Colon (tissue), 2 donors: ENCODE measurements at regions not wholly inside any gene's neighbourhood (a gene's known extent, or its start where the extent isn't known, plus 50 kb on each side); places are given as distances from the start of the nearest gene placed in this dataset.
A peak's percentile ranks its signal among the peaks of the same experiment; 100 is the strongest.
"Not testable (repeated sequence)": the region's sequence is repeated elsewhere in the genome, so short reads cannot be mapped to it uniquely, and the experiment has no call there.

Source experiments
- FAIRE-seq: peaks from 2 replicates; lab custom pipeline; 2012; peaks lifted over from hg19 to GRCh38; lab: Jason Lieb, UNC
- donor health status: control.
- donor health status: control.

- not testable (repeated sequence) for FAIRE-seq
Observed at GRCh38 chr19:23533441-23533840, 138.2 kb upstream of the ZNF91 start.

DNA sequence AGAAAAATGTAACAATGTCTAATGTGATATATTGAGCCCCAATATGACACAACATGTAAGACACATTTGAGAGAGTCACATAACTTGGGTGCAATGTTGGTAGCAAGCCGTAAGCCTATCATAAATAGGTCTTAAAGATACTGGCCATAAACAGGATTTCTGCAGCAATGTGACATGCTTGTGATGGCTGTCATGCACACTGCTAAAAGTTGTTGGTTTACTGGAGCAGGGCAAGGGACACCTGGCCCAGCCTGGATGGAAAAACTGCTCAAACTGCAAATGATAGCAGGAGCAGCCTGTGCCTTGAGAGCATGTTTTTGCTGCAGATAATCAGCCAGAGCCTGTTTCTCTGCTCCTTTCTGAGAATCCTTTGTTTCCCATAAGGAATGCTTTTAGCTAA, 136.7 kb upstream of the ZNF91 start:
- FAIRE-seq: no peak

- no peak for FAIRE-seq
Observed at GRCh38 chr19:23531231-23531790, 136.0 kb upstream of the ZNF91 start.

DNA sequence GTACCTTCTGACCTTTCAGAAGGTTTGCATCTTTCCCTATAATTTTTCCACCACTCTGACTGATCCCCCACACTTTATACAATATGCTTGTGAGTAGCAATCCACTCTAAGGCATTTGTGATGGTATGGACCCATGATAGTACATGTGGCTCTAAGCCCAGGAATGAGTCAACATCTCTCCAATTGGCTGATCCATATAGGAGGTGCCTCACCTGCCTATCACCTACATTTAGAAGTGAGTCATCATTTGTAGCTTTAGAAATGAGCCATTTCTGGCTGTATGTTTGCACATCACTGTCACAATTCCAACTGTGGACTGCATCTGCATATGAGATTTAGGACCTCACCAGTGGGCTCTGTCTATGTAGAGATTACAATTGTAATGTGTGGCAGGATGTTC, 133.1 kb upstream of the ZNF91 start:
- no peak for FAIRE-seq

DNA sequence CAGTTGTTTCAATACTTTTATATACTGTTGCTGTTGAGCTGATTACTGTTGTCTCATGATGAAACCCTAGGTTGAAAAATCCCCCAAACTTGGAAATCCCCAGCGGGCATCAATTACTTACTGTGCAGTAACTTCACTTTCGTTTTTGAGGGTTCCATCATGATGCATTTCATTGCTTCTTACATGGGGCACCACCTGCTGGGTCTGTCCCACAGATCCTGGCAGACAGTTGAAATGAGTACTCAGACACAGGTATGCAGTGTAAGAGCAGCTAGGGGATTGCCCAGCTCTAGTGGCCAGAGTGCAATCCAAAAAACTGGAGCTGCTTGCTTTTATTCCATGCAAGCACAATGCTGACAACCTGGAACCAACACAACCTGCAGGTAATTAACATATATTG, 132.5 kb upstream of the ZNF91 start:
- FAIRE-seq: no peak

DNA sequence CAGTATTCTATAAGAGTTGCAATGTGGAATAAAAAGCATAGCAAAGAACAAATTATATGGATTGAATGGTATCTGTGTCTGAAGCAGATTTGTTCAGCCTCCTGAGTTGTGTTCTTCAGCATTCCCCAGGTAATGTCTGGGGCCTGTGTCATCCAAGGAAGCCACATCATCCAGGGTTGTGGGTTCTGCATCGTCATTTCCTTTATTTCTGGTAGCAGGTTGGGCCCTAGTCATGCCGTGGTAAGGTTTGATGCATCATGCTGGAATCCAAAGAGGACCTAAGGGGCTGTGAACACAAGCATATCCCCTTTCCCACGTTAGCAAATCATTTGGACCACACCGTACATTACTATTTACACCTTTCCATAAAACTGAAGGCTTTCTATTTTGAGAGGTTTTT, 131.0 kb upstream of the ZNF91 start:
- no peak for FAIRE-seq

DNA sequence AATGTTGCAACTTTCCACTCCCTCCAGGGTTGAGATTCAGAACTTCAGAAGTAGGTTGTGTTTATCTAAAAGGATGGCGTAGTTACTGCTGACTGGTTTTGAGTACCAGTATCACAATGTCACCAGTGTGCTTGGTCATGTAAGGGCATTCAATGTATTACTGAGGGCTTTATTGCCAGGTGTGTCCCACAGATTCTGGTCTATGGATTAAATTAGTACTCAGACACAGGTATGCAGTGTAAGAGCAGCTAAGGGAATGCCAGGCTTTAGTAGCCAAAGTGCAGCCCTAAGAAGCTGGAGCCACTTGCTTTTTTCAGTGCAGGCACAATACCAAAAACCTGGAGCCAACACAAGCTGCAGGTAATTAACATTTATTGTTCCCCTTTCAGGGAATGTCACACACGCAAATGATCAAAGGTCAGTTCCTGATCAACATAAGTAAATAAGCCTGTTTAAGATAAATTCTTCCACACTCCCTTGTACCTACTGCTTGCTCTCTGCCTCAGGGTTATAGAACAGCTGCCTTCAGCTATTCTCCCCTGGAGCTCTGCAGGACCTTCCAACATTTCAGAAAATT, 130.1 kb upstream of the ZNF91 start:
- no peak for FAIRE-seq

- FAIRE-seq: no peak
Observed at GRCh38 chr19:23523863-23524262, 128.6 kb upstream of the ZNF91 start.

GRCh38 chr19:23522431-23522830, 127.2 kb upstream of the ZNF91 start:
- no peak for FAIRE-seq

- no peak for FAIRE-seq
Observed at GRCh38 chr19:23521471-23521870, 126.2 kb upstream of the ZNF91 start.

DNA sequence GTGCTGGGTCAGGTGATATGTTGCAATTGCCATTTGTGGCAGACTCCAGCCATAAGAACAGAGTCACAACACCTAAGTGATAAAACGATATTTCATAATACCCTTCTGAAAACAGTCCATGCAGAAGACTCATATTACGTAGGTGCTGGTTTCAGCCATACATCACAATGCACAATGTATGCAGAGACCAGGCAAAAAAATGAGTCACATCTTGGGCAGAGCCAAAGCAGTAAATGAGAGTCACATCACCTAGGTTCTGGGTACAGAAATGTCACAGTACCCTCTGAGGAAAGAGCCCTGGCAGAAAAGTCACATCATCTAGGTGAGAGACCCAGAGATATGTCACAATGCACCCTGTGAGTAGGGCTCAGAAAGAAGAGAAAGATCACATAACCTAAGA, 125.2 kb upstream of the ZNF91 start:
- no peak for FAIRE-seq

GRCh38 chr19:23519031-23519430, 123.8 kb upstream of the ZNF91 start:
- FAIRE-seq: no peak

DNA sequence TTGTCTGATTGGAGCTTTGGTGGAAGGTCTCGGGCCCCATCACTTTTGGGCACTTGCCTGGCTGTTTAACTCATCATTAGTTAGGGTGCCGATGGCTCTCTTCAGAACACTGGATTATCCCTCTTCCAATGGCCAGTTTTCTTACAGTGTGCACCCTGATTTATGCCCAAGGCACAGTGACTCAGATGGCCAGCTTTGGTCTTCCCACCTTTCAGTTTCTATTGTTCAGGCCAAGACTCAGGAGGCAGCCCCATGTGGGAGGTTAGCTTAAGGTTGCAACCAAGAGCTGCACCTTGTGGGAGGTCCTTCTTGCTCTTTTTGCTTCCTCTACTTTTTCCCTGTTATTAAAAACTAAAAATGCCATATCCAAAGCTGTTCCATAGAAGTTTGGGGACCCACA, 121.0 kb upstream of the ZNF91 start:
- FAIRE-seq: no peak

DNA sequence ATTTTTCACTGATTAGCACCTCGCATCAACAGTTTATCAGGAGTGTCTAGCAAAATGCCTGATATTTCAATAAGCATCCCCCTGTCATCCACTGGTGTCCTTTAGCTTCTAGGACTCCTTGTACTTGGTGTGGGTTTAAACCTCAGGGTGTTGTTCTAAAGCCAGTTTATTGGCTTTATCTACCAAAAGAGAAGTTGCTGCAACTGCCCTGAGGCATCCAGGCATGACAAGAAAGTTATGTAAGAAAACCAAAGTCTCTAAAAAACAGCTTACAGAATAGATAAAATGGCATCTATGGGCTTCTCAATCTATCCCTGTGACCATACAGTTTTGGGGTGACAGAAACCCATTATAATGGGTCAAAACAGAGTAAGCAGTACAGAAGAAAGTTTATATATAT, 120.3 kb upstream of the ZNF91 start:
- FAIRE-seq: no peak

DNA sequence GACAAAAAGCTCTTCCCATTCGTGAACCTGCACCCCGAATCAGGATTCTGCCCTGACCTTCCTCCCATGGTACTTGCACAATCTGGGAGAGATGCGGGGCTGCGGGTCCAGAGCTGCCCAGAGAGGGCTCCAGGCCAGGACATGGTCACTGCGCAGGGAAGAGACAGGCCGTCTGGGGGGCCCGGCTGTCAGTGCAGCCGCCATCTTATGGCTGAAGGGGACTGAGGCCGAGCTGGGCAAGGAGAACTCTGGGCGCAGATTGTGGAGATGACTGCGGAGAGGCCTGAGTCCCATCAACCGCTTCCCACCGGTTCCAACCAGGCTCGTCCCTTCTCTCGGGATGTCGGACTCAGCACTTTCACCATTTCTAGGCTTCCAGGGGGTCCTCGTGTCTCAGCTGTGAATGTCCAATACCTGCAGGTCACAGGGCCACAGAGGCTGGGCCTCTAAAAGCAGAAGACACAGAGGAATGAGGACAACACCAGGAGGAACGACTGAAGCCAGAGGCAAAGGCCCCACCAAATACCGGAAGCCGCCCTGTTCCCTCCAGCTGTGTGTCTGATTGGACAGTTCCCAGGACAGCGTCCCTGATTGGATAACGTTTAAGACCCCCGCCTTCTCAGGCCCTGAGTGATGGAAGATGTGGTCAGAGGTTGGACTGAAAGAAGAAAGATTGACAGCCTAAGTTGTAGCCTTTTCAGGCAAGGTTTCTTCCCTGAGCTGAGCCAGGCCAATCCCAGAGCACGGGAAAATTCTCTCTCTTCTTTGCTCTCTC, 117.1 kb upstream of the ZNF91 start:
- FAIRE-seq: no peak

DNA sequence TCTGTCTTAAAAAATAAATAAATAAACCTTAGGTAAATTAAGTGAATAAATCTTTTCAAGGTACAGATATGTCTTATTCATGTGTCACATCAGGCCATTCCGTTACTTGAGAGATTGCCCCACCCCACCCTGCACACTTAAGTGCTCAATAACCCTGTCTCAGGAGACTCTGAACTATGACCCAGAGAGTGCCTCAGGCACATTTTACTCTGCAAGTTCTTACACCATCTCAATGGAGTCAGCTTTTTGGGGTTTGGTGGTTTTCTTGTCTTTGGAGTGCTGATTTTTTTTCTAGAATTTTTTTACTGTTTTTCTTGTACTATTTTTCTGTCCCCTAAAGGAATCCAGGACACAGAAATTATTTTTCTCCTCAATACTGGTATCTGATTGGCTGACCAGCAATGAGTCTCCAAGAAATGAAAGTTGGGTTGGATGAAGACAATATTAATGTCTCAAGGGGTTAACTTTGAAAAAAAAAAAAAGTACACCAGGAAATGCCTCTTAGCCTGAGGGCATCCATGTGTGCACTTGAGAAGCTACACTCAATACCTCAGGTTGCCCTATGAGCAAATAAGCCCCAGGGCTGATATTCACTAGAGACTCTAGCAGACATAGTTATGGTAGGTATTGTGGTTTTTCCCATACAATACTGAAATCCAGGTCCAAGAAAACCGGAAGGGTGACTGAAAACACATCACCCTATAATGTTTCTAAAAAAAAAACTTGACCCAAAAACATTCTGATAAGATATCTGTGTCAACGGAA, 114.6 kb upstream of the ZNF91 start:
- FAIRE-seq: no peak

DNA sequence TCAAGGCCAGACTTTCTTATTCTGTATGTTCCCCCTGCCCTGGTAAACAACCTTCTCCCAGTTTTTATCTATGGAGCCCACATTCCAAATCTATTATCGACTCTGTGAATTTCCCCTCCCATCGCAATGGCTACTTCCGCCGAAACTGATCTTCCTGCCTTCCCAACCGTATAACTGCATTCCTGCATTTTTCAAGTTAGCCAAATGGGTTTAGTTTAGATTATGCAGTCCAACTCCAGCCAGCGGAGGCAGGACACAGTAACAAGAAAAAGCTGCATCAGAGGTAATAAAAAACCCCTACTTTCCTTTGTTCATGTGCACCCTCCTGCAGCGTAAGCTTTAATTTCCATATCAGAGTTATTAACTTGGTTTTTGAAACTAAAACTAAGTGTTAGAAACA, 112.2 kb upstream of the ZNF91 start:
- FAIRE-seq: no peak

DNA sequence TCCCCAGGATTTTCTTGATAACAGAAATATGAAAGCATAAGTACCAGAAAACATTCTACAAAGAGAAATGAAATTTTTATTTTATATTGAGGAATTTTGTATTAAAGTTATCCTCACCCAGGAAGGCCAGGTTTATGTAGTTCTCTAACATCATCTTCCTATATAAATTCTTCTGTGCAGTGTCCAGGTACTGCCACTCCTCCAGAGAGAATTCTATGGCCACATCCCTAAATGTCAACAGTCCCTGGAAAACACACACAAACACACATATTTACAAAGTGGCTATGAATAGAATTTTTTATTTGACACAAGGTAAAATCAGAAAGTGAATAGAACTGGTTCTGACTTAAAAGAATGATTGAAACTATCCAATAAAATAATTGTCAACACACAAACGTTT, 110.5 kb upstream of the ZNF91 start:
- FAIRE-seq: peak; percentile 5

DNA sequence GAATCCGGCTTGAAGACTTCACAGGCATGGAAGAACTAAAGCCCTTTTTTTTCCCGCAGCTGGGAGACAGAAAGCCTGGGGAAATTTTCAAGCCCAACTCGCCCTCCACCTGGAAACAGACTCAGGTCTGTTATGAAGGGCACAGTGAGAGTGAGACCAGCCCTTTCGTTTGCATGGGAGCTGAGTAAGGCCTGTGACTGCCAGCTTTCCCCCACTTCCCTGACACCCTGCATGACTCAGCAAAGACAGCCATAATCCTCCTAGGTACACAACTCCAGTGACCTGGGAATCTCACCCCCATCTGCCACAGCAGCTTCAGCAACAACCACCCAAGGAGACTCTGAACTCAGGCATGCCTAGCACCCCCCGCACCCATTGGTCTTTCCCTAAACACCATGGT, 87.6 kb upstream of the ZNF91 start:
- no peak for FAIRE-seq

DNA sequence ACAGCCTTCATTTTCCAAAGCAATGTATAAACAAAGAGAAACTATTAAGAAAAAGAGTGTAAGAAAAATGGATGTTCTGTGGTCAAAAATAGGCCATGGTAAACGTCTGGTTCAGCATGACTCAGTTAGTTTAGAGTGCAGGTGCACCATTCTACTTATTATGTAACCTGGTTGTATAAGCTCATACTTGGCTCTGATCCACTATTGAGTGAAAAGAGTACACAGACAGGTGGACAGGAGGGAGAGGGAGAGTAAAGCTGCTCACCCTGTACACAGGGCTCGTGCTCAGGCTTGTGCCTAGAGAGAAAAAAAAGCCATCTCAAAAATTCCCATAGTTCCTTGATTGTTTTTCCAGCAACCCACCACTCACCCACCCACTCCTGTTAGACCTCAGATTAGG, 85.8 kb upstream of the ZNF91 start:
- FAIRE-seq: no peak

DNA sequence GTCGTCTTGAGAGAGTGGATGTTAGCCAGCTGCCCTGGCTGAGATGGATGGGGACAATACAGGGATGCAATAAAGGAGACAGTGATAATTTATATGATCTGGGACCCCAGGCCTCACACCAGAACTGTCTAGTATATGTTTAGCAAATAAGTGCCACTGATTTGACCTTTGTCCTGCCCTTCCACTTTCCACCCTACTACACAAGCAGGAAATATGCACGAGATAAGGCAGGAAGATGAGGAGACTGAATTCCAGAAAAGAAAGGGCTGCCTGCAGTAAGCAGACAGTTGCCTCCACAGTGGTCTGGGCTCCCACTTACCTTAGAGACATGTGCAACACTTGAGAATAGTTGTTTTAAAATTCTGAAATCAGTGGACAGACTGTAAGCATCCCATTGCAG, 80.2 kb upstream of the ZNF91 start:
- FAIRE-seq: no peak

- FAIRE-seq: no peak
Observed at GRCh38 chr19:23474761-23475160, 79.5 kb upstream of the ZNF91 start.

- no peak for FAIRE-seq
Observed at GRCh38 chr19:23474172-23474571, 78.9 kb upstream of the ZNF91 start.
